A673 (cell line): ENCODE measurements at regions not wholly inside any gene's neighbourhood (a gene's known extent, or its start where the extent isn't known, plus 50 kb on each side); places are given as distances from the start of the nearest gene placed in this dataset.
"Not testable (repeated sequence)": the region's sequence is repeated elsewhere in the genome, so short reads cannot be mapped to it uniquely, and the experiment has no call there.

Experiments
- EZH2 ChIP-seq: fragments of 200-600 bp; sonication (generic); IDR thresholded peaks from 2 replicates; pipeline ENCODE4 v1.6.1; 2017; ENCODE audit warnings: borderline replicate concordance, low read depth, mild to moderate bottlenecking, mixed read lengths, antibody characterized with exemption, low read length; ENCODE audit not compliant: poor library complexity, severe bottlenecking
- TF ChIP-seq, protein P1 (sequence below): fragments of 300-800, 200-600 bp; sonication (generic); conservative IDR thresholded peaks from 2 replicates; pipeline ENCODE4 v1.5.1; 2017; ENCODE audit warnings: low read depth, mild to moderate bottlenecking, antibody characterized with exemption, low read length, moderate library complexity, mixed read lengths

DNA sequence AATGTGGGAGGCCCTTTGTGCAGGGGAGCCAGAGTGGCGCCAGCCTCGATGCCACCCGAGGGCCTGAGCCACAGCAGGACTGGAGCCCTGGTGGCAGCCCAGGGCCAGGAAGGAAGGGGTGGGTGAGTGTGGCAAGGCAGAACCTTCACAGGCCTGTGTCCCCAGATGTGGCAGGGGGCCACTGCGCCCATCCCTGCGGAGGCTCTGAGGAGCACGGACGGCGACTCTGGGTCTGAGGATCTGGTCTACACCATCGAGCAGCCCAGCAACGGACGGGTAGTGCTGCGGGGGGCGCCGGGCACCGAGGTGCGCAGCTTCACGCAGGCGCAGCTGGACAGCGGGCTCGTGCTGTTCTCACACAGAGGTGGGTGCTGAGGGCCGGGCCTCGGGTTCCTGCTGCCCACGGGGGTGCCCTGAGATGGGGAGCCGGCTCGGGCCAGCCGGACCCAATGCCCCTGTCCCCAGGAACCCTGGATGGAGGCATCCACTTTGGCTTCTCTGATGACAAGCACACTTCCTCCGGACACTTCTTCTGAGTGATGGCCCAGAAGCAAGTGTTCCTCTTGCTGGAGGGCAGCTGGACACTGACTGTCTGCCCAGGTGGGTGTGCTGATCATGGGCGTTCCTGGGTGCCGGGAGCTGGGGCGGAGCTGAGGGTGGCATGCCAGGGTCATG is 173.6 kb downstream of the TBC1D2B start:
- TF ChIP-seq, protein P1, sequence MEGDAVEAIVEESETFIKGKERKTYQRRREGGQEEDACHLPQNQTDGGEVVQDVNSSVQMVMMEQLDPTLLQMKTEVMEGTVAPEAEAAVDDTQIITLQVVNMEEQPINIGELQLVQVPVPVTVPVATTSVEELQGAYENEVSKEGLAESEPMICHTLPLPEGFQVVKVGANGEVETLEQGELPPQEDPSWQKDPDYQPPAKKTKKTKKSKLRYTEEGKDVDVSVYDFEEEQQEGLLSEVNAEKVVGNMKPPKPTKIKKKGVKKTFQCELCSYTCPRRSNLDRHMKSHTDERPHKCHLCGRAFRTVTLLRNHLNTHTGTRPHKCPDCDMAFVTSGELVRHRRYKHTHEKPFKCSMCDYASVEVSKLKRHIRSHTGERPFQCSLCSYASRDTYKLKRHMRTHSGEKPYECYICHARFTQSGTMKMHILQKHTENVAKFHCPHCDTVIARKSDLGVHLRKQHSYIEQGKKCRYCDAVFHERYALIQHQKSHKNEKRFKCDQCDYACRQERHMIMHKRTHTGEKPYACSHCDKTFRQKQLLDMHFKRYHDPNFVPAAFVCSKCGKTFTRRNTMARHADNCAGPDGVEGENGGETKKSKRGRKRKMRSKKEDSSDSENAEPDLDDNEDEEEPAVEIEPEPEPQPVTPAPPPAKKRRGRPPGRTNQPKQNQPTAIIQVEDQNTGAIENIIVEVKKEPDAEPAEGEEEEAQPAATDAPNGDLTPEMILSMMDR = not testable (repeated sequence)
- TF ChIP-seq EZH2 = not testable (repeated sequence)
